HG03196 (cell line): ENCODE measurements at regions not wholly inside any gene's neighbourhood (a gene's known extent, or its start where the extent isn't known, plus 50 kb on each side); places are given as distances from the start of the nearest gene placed in this dataset.
A peak's percentile ranks its signal among the peaks of the same experiment; 100 is the strongest.

Experiments used
- ATAC-seq: cut with Tn5 transposase; IDR thresholded peaks from one replicate; pipeline ENCODE4 v1.9.1; 2021; ENCODE audit not compliant: unreplicated experiment

DNA sequence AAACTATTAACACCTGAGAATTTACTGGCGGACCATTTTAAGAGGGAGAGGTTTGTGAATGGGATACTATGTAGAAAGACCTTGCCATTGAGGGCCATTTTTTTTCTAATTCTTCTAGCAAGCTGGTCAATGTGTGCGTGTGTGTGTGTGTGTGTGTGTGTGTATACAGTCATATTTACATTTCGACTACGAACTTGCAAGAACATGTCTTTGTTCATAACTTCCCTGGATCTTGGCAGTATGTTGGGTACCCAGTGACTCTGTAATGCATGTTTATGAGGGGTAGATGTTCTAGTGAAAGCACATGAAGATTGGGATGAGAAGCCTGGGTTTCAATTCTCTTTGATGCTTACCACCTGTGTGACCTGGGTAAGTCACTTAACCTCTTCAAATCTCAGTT lies 133.6 kb downstream of the UBE2E3 start:
- no peak for ATAC-seq

DNA sequence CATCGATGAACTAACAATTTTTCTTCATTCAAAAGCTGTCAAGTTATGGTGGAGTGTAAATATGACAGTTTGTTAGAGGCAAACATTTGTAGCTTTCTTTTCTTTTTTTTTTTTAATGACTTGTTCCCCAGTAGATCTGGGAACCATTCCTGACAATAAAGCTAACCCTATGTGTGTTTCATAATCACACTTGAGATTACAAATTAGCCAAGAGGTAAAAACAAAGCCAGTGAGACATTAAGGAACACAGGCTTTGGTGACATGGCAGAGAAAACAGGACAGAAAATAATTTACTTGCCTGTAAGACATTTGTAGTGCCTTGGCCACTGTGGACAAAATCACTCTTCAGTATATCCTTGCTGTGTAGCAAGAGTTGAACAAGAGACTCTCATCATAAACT lies 135.9 kb downstream of the UBE2E3 start:
- no peak for ATAC-seq

DNA sequence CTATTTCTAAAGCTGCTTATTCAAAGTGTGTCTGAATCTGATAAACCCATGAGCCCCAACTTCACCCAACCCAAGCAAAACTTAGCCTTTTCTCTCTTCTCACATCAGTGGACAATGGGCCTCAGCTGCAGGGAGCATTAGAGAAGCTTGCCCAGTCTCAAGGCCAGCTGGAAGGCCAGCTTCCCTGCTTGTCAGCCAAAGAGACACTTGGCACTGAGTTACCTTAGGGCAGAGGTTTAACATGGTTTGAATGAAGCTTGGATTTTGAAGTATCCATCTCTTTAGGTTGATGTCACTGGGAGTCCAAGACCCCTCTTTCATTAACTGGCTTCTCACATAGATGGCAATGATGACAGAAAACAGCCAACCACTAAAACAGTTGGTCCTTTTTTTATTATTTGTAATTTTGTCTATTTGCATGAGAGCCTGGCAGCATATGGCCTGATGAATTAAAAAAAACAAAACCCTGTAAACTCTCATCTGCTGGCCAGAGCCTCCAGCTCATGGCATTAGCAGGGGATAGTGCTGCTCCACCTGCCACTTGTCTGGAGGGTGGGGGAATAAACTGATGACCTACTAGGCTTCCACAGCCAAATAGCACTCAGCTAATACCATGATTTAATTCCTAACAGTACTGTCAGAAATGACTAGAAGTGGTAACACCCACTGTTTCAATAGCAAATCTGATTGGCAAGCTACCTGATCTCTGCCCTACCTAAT lies 137.0 kb downstream of the UBE2E3 start:
- no peak for ATAC-seq

DNA sequence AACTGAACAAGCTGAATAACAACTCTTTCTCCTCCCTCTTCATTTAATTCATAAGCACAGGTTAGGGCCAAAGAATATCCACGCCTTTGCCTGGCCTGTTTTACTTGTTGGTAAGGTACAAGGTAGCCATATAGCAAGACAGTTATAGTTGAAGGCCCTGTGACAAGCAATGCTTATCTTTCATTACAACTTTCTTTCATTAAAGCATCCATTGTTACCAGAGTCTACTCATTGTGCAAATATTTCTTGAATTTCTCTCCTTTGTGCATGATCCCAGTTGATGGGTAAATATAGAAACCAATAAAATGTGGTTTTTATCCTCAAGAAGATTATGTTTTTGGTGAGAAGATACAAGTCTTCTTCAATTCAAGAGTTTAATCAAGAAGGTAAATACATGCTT lies 140.2 kb downstream of the UBE2E3 start:
- no peak for ATAC-seq

DNA sequence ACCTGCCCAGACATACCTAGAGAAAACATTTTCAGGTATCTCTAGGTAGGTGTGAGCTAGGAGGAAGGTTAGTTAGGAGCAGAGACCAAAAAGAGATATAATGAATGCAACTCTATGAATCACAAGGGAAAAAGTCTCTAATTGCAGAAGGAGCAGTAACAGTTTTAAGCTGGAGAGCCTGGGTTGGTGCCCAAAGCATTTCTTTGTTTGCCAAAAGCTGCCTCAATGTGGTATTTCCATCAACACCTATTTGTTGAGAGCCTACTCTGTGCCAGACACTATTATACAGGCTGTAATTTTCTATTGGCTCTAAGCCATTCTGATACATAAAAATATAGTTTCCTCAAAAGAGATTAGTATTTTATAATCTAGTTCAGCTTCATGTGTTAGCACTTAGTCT lies 141.6 kb downstream of the UBE2E3 start:
- no peak for ATAC-seq

DNA sequence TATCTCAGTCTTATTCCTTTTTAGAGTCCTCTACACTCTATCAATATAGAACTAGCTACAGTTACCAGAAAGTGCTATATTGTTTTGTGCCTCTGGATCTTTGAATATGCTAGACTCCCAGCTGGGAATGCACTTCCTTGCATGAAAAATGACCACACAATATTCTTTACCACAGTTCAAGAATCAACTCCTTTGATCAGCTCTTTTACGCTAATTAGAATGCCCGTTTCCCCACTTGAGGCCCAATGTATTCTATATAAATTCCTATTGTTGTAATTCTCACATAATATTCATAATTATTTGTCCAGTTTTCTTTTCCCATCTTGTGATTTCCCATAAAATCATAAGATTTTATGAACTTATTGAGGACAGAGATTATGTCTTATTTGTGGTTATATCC lies 142.2 kb downstream of the UBE2E3 start:
- no peak for ATAC-seq

DNA sequence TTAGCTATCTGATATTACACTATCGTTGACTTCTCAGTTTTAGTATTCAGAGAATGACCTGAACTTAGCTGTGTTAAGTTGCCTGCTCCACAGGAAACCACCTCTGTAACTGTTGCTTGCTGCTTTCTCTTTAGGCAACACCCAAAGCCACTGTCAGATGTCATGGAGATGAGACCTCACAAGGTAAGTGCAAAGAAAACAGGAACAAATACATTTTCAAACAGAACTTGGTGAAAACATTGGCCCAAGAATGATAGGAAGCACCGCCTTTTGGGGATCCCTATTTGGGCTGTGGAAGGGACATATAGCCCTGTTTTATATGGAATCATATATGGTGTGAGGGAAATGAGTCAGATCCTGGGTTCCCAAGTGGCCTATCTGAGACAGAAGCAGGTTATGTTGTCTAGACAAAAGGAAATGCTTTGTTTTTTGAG lies 143.4 kb downstream of the UBE2E3 start:
- ATAC-seq, result peak; percentile 93

DNA sequence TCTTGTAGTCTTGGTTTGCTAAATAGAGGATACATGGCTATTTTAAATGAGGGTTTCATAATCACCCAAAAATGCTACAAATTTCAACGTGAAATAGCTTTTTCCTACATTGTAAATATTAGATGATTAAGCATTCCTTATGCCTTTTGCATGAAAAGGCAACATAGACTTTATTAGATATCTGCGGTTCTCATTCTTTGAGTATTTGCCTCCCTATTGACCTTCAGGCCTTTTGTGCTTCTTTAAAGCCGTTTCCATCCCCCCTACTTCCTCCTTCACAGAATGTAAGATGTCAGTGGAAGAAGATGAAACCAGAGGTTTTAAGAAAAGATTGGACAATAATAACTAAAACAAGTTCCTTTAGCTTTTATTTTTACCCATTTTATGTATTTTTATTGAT lies 144.1 kb downstream of the UBE2E3 start:
- ATAC-seq, result no peak

DNA sequence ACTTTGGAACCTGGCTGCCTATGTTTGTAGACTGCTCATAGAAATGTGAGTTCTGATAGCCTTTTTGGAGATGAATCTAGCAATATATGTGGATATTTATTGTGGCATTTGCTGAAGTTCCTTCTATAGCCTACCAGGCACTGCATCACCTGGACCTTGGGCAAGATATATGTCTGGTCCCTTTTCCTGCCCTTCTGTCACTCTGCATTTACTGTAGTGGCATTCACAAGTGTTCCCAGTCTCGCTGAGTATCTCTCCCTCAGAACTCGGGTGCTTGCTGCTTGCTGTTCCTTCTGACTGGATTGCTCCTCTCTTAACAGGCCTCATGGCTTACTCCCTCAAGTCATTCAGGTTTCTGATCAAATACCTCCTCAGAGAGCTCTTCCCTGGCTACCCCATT lies 145.0 kb downstream of the UBE2E3 start:
- no peak for ATAC-seq

DNA sequence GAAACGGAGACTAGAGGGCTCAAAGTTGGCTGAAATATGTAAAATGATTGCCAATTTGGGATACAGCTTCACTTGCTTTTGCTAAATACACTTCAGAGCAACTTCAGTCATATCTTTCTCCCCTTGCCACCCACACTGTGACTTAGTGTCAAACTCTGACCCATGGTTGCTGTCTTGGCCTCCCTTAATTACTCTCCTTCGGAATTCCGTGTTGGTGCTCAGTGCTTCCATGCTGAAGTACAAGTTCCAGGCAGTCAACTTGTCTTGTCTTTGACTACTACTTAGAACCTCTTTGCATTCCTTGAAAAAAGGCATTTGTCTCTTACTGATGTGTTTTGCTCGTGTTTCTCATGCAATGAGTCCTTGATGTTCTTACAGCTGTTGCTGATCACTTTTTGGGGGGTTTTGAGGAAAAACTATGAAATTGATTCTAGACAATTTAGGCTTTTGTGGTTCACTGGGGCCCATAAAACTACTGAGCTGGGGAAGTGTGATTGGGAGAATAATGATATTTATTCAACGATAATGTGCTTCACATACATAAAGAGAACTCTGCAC lies 146.0 kb downstream of the UBE2E3 start:
- ATAC-seq, result no peak

DNA sequence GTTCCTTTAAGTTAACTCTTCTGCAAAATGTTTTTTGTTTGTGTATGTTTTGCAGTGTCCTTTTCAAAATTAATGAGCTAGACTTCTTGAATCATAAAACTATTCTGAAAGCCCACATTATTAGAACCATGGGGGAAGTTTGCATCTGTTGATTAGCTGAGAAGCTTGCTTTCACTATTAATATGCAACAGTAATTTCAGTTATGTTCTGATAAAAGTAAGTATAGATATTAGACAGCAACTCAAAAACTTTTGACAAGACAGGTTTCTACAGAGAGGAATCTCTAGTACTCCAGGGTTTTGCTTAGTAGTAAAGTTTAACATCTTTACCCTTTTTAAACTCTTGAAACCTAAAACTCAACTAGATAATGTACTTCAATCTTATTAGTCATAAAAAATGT lies 147.8 kb downstream of the UBE2E3 start:
- peak; percentile 63 for ATAC-seq

DNA sequence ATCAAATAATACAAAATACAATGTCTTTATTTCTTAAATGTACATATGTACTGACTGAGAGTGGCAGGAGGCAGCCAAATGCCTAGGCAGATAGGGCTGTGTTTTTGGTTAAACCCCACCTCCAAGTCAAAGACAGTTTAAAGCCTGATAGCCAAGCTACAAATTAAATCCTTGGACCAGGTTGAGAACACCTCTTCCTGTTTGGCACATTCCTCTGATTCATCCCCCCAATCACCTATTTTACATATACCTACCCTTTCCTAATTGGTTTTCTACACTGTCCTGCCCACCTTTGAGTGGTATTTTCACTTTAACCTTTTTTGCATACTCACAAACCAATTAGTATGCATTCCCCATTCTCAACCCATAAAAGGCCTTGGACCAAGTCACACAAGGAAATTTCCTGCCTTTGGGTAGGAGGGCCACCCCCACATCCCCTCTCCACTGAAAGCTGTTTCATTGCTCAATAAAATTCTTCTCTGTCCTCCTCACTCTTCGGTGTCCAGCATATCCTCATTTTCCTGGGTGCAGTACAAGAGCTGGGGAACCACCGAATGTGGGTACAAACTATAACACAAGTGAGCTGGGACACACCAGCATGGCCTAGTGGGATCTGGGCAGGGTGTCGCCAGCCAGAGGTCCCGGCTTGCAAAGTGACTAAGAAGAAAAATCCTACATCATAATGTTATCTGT lies 149.1 kb downstream of the UBE2E3 start:
- no peak for ATAC-seq

DNA sequence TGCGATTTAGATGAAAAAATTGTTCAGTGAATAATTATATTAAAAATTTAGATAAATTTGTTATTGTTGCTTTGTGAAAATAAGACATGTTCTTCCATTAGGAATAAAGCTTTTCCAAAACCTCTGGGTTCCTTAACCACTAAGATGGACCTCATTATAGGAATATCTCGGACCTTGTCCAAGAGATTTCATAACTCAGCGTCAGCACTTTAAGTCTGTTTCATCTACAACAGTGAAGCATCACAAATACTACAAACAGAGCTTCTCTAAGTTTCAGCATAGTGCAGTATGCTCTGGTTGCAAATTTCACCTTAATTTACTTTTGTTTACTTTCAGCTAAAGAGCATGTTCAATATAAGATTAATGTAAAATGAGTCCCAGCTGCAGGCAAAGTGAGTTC lies 150.3 kb downstream of the UBE2E3 start:
- no peak for ATAC-seq

DNA sequence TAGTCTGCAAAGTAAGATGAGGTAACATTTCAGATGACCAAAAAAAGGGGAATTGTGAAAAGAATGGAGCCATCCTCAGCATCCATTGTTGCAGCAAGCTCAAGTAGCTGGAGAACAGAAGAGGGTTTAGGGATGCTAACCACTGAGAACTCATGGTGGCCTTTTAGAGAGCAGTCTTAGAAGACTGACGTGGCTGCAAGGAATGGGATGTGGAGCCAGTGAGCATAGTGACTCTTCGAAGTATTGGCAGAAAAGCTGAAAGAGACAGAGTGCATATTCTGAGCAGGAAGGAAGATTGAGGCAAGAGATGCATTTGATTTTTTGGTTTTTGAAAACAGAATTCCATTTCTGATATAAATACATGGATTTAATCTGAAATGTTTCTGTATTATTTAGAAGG lies 151.2 kb downstream of the UBE2E3 start:
- no peak for ATAC-seq

DNA sequence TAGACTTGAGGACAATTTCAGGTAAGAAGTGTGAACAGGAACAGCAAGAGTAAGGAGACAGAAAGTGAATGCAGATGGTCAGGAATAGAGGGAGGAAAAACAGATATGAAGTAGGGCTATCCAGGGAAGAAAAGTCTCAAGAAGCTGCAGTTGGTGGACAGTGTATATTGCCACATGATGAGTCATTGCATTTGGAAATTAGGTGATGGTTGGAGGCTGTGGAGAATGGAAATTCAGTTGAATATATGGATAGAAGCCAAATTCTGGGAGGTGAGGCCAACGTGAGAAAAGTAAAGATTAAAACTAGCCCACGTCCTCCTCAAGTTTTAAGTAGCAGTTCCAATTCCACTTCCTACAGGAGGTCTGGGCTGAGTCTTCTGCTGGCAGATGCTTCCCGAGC lies 158.4 kb downstream of the UBE2E3 start:
- no peak for ATAC-seq

DNA sequence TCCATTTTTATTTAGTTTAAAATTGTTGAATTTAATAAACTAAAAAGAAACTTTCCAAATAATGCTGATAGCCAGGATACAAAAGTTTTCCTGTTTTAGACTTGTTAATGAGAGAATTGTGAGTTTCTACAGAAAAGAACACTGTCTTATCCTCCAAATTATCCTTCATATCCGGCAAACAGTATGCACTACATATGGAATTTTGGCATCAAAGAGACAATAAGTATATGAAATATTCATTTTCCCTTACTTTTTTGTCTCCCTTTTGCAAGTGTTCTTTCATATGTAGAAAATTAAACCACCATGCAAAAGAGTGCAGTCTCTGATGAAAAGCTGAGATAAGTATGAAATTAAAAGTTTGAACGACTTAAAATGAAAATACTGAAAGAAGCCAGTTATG lies 159.4 kb downstream of the UBE2E3 start:
- ATAC-seq, result no peak

DNA sequence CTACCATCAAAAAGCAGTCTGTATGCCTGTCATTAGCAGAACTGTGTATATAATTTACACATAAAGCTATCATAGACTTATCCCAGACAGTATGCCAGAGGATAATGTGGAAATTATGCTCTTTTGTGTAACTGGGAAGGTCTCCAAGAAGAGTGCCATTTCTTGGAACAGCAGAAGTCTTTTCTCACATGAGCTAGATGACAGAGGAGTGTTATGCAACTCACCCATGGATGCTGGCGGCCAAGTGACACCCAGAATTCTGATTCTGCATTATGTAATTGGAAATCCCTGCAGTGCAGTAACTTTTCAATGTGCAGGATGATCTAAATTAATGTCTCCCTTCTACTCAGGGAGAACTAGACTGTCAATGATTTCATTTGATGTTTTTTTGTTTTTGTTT lies 160.0 kb downstream of the UBE2E3 start:
- no peak for ATAC-seq

DNA sequence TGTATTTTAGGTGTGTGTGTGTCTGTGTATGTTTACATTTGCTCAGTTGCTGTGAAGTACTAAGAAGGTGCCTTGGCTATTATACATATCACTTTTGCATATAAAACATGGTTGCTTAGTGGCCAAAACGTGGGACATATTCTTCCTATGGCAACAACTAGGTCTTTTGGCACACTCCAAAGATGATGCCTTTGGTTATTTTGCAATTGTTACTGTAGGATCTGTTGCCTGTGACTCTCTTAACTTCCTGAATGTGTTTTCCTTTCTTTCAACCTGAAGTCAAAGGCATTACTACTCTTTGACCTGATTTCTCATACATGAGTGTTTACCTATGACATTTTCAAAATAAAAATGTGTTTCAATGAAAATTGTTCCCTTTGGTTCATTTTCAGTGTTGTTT lies 160.5 kb downstream of the UBE2E3 start:
- no peak for ATAC-seq

DNA sequence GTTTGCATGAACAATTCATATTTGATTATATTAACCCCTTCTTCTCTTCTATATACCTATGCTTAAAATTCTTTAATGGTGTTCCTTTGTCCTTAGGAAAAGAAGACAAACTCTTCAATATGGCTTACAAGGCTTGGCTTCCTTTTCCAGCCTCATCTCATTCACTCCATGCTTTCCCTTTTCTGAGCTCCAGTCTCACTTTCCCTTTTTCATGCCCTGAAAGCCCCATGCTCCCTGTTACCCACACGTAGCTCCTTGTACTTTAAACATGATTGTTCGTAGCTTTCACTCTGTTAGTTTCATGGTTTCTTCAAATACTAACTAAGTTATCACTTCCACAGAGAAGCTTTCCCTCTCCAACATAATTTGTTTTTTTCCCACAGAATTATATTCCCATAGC lies 161.3 kb downstream of the UBE2E3 start:
- ATAC-seq, result no peak

DNA sequence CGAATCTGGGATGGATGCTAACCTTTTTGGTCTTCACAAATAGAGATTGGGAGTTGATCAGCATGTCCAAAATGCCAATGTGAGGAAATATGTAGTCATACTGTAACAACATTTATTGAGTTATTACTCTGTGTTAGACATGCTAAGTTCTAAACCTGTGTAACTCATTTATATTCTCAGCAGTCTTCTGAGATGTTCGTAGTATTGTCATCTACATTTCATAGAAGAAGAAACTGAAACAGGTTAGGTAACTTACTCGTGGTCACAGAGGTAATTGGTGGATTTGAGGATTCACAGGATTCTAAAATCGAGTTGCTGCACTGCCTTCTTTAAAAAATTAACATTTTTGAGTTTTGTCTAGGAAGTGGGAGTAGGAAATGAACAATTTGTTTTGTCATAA lies 162.1 kb downstream of the UBE2E3 start:
- ATAC-seq, result no peak

DNA sequence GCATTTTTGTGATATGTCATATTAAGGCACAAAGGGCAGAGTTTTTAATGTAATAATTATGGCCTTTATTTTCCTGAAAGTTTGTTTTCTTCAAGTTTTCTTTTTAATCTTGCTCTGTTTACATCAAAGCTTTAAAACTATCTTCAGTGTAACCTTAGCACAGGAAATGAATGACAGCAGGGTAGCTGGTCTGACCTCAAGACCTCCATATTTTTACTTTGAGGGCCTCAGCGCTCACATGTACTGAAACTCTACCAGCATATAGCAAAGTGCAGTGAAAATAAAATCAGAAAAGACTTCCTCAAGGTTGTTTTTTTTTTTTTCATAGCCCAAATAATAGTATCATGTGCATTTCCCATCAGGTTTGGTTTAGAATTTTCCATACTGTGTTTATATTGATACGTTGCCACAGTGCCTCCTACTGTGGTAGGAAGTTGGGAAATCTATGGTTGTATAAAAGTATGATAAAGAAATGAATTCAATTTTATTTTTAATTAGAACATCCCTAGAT lies 163.4 kb downstream of the UBE2E3 start:
- no peak for ATAC-seq

DNA sequence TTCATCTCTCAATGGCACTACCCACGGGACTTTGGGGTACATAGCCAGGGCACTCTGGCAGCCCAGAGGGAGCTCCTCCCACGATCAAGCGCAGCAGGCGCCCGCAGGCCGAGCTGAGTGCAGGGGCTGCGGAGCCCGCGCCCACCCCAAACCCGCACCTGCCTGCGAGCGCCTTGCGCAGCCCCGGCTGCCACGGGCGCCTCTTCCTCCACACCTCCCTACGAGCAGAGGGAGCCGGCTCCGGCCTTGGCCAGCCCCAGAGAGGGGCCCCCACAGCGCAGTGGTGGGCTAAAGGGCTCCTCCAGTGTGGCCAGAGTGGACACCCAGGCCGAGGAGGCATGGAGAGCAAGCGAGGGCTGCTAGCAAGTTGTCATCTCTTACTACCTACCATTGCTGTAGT lies 165.2 kb downstream of the UBE2E3 start:
- ATAC-seq, result no peak
